ENCODE measurements at regions not wholly inside any gene's neighbourhood (a gene's known extent, or its start where the extent isn't known, plus 50 kb on each side); places are given as distances from the start of the nearest gene placed in this dataset.
"Not testable (repeated sequence)": the region's sequence is repeated elsewhere in the genome, so short reads cannot be mapped to it uniquely, and the experiment has no call there.

DNA sequence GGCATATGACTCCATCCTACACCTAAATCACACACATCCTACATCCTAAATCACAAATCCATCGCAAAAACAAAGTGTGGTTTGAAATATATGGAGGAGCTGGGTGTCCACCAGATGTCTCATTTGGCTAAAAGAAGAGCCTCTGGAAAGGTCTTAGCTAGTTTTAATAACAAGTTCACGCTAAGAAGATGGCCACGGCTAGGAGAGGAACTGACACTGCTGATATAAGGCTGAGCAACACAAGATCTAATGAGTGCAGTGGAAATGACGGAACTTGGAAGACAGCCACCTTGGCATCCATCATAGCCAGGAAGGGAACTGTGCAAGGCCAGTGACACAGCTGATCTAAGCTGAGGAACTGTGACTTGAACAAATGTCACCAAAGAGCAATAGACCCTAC lies 60.0 kb upstream of the AGAP1 start:
- peaks cover 1% of the 10 kb centered on the region for H3K9me3 Mint-ChIP-seq (ENCODE audit: unreplicated experiment)
- no peak overlapping the region for H3K4me3 Mint-ChIP-seq (ENCODE audit: unreplicated experiment)
- TF ChIP-seq, protein P1, sequence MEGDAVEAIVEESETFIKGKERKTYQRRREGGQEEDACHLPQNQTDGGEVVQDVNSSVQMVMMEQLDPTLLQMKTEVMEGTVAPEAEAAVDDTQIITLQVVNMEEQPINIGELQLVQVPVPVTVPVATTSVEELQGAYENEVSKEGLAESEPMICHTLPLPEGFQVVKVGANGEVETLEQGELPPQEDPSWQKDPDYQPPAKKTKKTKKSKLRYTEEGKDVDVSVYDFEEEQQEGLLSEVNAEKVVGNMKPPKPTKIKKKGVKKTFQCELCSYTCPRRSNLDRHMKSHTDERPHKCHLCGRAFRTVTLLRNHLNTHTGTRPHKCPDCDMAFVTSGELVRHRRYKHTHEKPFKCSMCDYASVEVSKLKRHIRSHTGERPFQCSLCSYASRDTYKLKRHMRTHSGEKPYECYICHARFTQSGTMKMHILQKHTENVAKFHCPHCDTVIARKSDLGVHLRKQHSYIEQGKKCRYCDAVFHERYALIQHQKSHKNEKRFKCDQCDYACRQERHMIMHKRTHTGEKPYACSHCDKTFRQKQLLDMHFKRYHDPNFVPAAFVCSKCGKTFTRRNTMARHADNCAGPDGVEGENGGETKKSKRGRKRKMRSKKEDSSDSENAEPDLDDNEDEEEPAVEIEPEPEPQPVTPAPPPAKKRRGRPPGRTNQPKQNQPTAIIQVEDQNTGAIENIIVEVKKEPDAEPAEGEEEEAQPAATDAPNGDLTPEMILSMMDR (IDR thresholded peaks at IDR 0.05; ENCODE audit: partially characterized antibody, unreplicated experiment) = no peak
- H3K4me1 Mint-ChIP-seq (ENCODE audit: low read depth, unreplicated experiment) = no peaks in the 10 kb centered on the region
- H3K36me3 Mint-ChIP-seq (ENCODE audit: unreplicated experiment) = no peaks in the 10 kb centered on the region
- H3K27ac Mint-ChIP-seq (ENCODE audit: unreplicated experiment) = no peak overlapping the region
- H3K27me3 Mint-ChIP-seq (ENCODE audit: unreplicated experiment) = peaks cover 3% of the 10 kb centered on the region
- no peak for DNase-seq

DNA sequence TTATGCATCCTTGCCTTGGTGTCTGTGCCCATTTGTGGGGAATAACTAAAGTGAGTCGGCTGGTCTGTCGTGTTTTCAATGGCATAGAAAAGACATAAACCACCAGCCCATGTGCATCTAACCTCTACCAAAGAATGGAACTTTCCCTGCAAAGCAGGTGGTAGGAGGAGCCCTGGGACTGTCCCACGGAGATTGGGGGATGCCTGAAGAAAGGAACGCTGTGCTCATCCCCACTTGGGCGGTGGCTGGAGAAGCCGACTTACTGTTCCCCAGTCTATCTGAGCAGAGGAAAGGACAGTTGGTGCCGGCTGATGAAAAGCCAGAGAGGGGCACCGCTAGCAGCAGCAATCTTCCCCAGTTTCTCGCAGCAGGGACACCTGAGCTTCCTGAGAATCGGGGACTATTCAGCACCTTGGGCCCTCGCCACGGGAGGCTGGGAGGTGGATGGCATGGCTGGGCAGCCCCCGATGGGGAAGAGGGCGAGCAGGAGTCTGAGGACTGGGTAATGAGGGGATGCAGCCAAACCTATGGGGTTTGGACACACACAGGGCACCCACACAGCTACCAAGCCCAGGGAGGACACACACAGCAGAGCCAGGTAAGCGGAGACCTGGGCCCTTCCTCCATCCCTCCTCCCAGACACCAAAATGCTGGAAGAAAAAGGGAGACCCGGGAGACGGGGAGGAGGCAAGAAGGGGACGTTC lies 53.7 kb upstream of the AGAP1 start:
- DNase-seq = no peak
- TF ChIP-seq, protein P1 (IDR thresholded peaks at IDR 0.05; ENCODE audit: partially characterized antibody, unreplicated experiment) = no peak
- H3K4me3 Mint-ChIP-seq (ENCODE audit: unreplicated experiment) = no peak overlapping the region

DNA sequence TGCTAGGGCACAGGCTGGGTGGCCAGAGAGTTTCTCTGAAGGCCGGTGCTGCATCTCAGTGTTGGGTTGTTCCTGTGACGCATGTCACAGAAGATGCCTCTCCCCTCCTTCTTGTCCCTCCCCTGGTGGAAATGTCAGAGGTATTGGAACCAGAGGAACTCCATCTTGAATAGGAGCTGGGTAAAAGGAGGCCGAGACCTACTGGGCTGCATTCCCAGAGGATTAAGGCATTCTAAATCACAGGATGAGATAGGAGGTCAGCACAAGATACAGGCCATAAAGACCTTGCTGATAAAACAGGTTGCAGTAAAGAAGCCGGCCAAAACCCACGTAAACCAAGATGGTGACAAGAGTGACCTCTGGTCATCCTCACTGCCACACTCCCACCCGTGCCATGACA lies 50.3 kb upstream of the AGAP1 start:
- DNase-seq; H3K4me1 Mint-ChIP-seq (ENCODE audit: low read depth, unreplicated experiment); H3K27me3 Mint-ChIP-seq (ENCODE audit: unreplicated experiment); H3K36me3 Mint-ChIP-seq (ENCODE audit: unreplicated experiment); H3K9me3 Mint-ChIP-seq (ENCODE audit: unreplicated experiment); H3K4me3 Mint-ChIP-seq (ENCODE audit: unreplicated experiment); H3K27ac Mint-ChIP-seq (ENCODE audit: unreplicated experiment): not testable (repeated sequence)

More for the DNA sequence above, 53.7 kb upstream of the AGAP1 start:
- Mint-ChIP-seq H3K27me3 (ENCODE audit: unreplicated experiment) (peaks cover 5% of the 10 kb centered on the region), H3K36me3 (ENCODE audit: unreplicated experiment) (peaks cover 5% of the 10 kb centered on the region), H3K27ac (ENCODE audit: unreplicated experiment) (no peak overlapping the region), H3K9me3 (ENCODE audit: unreplicated experiment) (no peaks in the 10 kb centered on the region), H3K4me1 (ENCODE audit: low read depth, unreplicated experiment) (no peaks in the 10 kb centered on the region)
